ENCODE measurements at regions not wholly inside any gene's neighbourhood (a gene's known extent, or its start where the extent isn't known, plus 50 kb on each side); places are given as distances from the start of the nearest gene placed in this dataset.

- Histone ChIP-seq H3K27me3 (replicated peaks; ENCODE audit: control insufficient read depth, insufficient read depth, low read length, poor library complexity, severe bottlenecking) (peaks cover 4% of the 10 kb centered on the region), H3K4me3 (ENCODE audit: insufficient read depth, low read depth, low read length, poor library complexity, severe bottlenecking) (no peak overlapping the region), H3K9me3 (ENCODE audit: control insufficient read depth, low read length) (no peaks in the 10 kb centered on the region), H3K4me1 (ENCODE audit: control insufficient read depth, insufficient read depth, low read length, poor library complexity, severe bottlenecking) (no peaks in the 10 kb centered on the region), H3K27ac (ENCODE audit: insufficient read depth, low read length, poor library complexity, severe bottlenecking) (no peak overlapping the region), H3K36me3 (ENCODE audit: control insufficient read depth, insufficient read depth, low read length) (no peaks in the 10 kb centered on the region)
- no peak for DNase-seq
These were observed 974.2 kb downstream of the TMEM121 start for GRCh38 chr14:106500571-106500970.

GRCh38 chr14:106501898-106502297, 975.5 kb downstream of the TMEM121 start:
- no peak for DNase-seq
- Histone ChIP-seq H3K4me3 (ENCODE audit: insufficient read depth, low read depth, low read length, poor library complexity, severe bottlenecking) (no peak overlapping the region), H3K4me1 (ENCODE audit: control insufficient read depth, insufficient read depth, low read length, poor library complexity, severe bottlenecking) (peaks cover 6% of the 10 kb centered on the region), H3K9me3 (ENCODE audit: control insufficient read depth, low read length) (no peaks in the 10 kb centered on the region), H3K36me3 (ENCODE audit: control insufficient read depth, insufficient read depth, low read length) (no peaks in the 10 kb centered on the region), H3K27ac (ENCODE audit: insufficient read depth, low read length, poor library complexity, severe bottlenecking) (no peak overlapping the region), H3K27me3 (replicated peaks; ENCODE audit: control insufficient read depth, insufficient read depth, low read length, poor library complexity, severe bottlenecking) (peaks cover 4% of the 10 kb centered on the region)

GRCh38 chr14:106505366-106505765, 979.0 kb downstream of the TMEM121 start:
- no peak overlapping the region for H3K4me3 ChIP-seq (ENCODE audit: insufficient read depth, low read depth, low read length, poor library complexity, severe bottlenecking)
- H3K36me3 ChIP-seq (ENCODE audit: control insufficient read depth, insufficient read depth, low read length), result no peaks in the 10 kb centered on the region
- peaks cover 4% of the 10 kb centered on the region for H3K27me3 ChIP-seq (replicated peaks; ENCODE audit: control insufficient read depth, insufficient read depth, low read length, poor library complexity, severe bottlenecking)
- DNase-seq, result no peak
- H3K9me3 ChIP-seq (ENCODE audit: control insufficient read depth, low read length), result no peaks in the 10 kb centered on the region
- H3K27ac ChIP-seq (ENCODE audit: insufficient read depth, low read length, poor library complexity, severe bottlenecking), result no peak overlapping the region
- H3K4me1 ChIP-seq (ENCODE audit: control insufficient read depth, insufficient read depth, low read length, poor library complexity, severe bottlenecking), result peaks cover 30% of the 10 kb centered on the region

GRCh38 chr14:106506881-106507305, 980.5 kb downstream of the TMEM121 start:
- no peaks in the 10 kb centered on the region for H3K36me3 ChIP-seq (ENCODE audit: control insufficient read depth, insufficient read depth, low read length)
- H3K27me3 ChIP-seq (replicated peaks; ENCODE audit: control insufficient read depth, insufficient read depth, low read length, poor library complexity, severe bottlenecking), result peaks cover 4% of the 10 kb centered on the region
- DNase-seq, result peak; percentile 26 to 60 (median 43)
- peaks cover 45% of the 10 kb centered on the region for H3K4me1 ChIP-seq (ENCODE audit: control insufficient read depth, insufficient read depth, low read length, poor library complexity, severe bottlenecking)
- H3K4me3 ChIP-seq (ENCODE audit: insufficient read depth, low read depth, low read length, poor library complexity, severe bottlenecking), result peak overlapping the region; percentile 37
- no peaks in the 10 kb centered on the region for H3K9me3 ChIP-seq (ENCODE audit: control insufficient read depth, low read length)
- peak overlapping the region; percentile 70 for H3K27ac ChIP-seq (ENCODE audit: insufficient read depth, low read length, poor library complexity, severe bottlenecking)

GRCh38 chr14:106507354-106507753, 981.0 kb downstream of the TMEM121 start:
- Histone ChIP-seq H3K27ac (ENCODE audit: insufficient read depth, low read length, poor library complexity, severe bottlenecking) (peak overlapping the region; percentile 70), H3K4me3 (ENCODE audit: insufficient read depth, low read depth, low read length, poor library complexity, severe bottlenecking) (peak overlapping the region; percentile 37), H3K36me3 (ENCODE audit: control insufficient read depth, insufficient read depth, low read length) (no peaks in the 10 kb centered on the region), H3K27me3 (replicated peaks; ENCODE audit: control insufficient read depth, insufficient read depth, low read length, poor library complexity, severe bottlenecking) (peaks cover 4% of the 10 kb centered on the region), H3K4me1 (ENCODE audit: control insufficient read depth, insufficient read depth, low read length, poor library complexity, severe bottlenecking) (peaks cover 47% of the 10 kb centered on the region), H3K9me3 (ENCODE audit: control insufficient read depth, low read length) (no peaks in the 10 kb centered on the region)
- DNase-seq, result peak in 2 of 3 donors; percentile 15 to 36

GRCh38 chr14:106508216-106508615, 981.8 kb downstream of the TMEM121 start:
- Histone ChIP-seq H3K4me1 (ENCODE audit: control insufficient read depth, insufficient read depth, low read length, poor library complexity, severe bottlenecking) (peaks cover 53% of the 10 kb centered on the region), H3K27ac (ENCODE audit: insufficient read depth, low read length, poor library complexity, severe bottlenecking) (peak overlapping the region; percentile 70), H3K36me3 (ENCODE audit: control insufficient read depth, insufficient read depth, low read length) (no peaks in the 10 kb centered on the region), H3K4me3 (ENCODE audit: insufficient read depth, low read depth, low read length, poor library complexity, severe bottlenecking) (no peak overlapping the region), H3K27me3 (replicated peaks; ENCODE audit: control insufficient read depth, insufficient read depth, low read length, poor library complexity, severe bottlenecking) (no peaks in the 10 kb centered on the region), H3K9me3 (ENCODE audit: control insufficient read depth, low read length) (no peaks in the 10 kb centered on the region)
- DNase-seq, result no peak

GRCh38 chr14:106509176-106509575, 982.8 kb downstream of the TMEM121 start:
- H3K4me3 ChIP-seq (ENCODE audit: insufficient read depth, low read depth, low read length, poor library complexity, severe bottlenecking), result no peak overlapping the region
- DNase-seq, result no peak
- H3K9me3 ChIP-seq (ENCODE audit: control insufficient read depth, low read length), result no peaks in the 10 kb centered on the region
- H3K27ac ChIP-seq (ENCODE audit: insufficient read depth, low read length, poor library complexity, severe bottlenecking), result no peak overlapping the region
- H3K36me3 ChIP-seq (ENCODE audit: control insufficient read depth, insufficient read depth, low read length), result no peaks in the 10 kb centered on the region
- no peaks in the 10 kb centered on the region for H3K27me3 ChIP-seq (replicated peaks; ENCODE audit: control insufficient read depth, insufficient read depth, low read length, poor library complexity, severe bottlenecking)
- peaks cover 53% of the 10 kb centered on the region for H3K4me1 ChIP-seq (ENCODE audit: control insufficient read depth, insufficient read depth, low read length, poor library complexity, severe bottlenecking)

- Histone ChIP-seq H3K27me3 (replicated peaks; ENCODE audit: control insufficient read depth, insufficient read depth, low read length, poor library complexity, severe bottlenecking) (no peaks in the 10 kb centered on the region), H3K27ac (ENCODE audit: insufficient read depth, low read length, poor library complexity, severe bottlenecking) (no peak overlapping the region), H3K4me1 (ENCODE audit: control insufficient read depth, insufficient read depth, low read length, poor library complexity, severe bottlenecking) (peaks cover 53% of the 10 kb centered on the region), H3K9me3 (ENCODE audit: control insufficient read depth, low read length) (no peaks in the 10 kb centered on the region), H3K4me3 (ENCODE audit: insufficient read depth, low read depth, low read length, poor library complexity, severe bottlenecking) (no peak overlapping the region), H3K36me3 (ENCODE audit: control insufficient read depth, insufficient read depth, low read length) (no peaks in the 10 kb centered on the region)
- no peak for DNase-seq
These were observed 983.4 kb downstream of the TMEM121 start for GRCh38 chr14:106509807-106510206.

GRCh38 chr14:106511006-106511799, 984.8 kb downstream of the TMEM121 start:
- H3K27me3 ChIP-seq (replicated peaks; ENCODE audit: control insufficient read depth, insufficient read depth, low read length, poor library complexity, severe bottlenecking), result no peaks in the 10 kb centered on the region
- H3K4me3 ChIP-seq (ENCODE audit: insufficient read depth, low read depth, low read length, poor library complexity, severe bottlenecking), result no peak overlapping the region
- peak overlapping the region; percentile 44 for H3K27ac ChIP-seq (ENCODE audit: insufficient read depth, low read length, poor library complexity, severe bottlenecking)
- peak; percentile 15 to 49 (median 22) for DNase-seq
- H3K36me3 ChIP-seq (ENCODE audit: control insufficient read depth, insufficient read depth, low read length), result no peaks in the 10 kb centered on the region
- peaks cover 51% of the 10 kb centered on the region for H3K4me1 ChIP-seq (ENCODE audit: control insufficient read depth, insufficient read depth, low read length, poor library complexity, severe bottlenecking)
- no peaks in the 10 kb centered on the region for H3K9me3 ChIP-seq (ENCODE audit: control insufficient read depth, low read length)

GRCh38 chr14:106511800-106512198, 985.4 kb downstream of the TMEM121 start:
- Histone ChIP-seq H3K36me3 (ENCODE audit: control insufficient read depth, insufficient read depth, low read length) (no peaks in the 10 kb centered on the region), H3K27ac (ENCODE audit: insufficient read depth, low read length, poor library complexity, severe bottlenecking) (peak overlapping the region; percentile 44), H3K9me3 (ENCODE audit: control insufficient read depth, low read length) (no peaks in the 10 kb centered on the region), H3K4me1 (ENCODE audit: control insufficient read depth, insufficient read depth, low read length, poor library complexity, severe bottlenecking) (peaks cover 48% of the 10 kb centered on the region), H3K4me3 (ENCODE audit: insufficient read depth, low read depth, low read length, poor library complexity, severe bottlenecking) (no peak overlapping the region), H3K27me3 (replicated peaks; ENCODE audit: control insufficient read depth, insufficient read depth, low read length, poor library complexity, severe bottlenecking) (no peaks in the 10 kb centered on the region)
- DNase-seq, result no peak

Measured in effector memory CD4-positive, alpha-beta T cell (primary cell).